DMS 273 (cell line): ENCODE measurements at regions not wholly inside any gene's neighbourhood (a gene's known extent, or its start where the extent isn't known, plus 50 kb on each side); places are given as distances from the start of the nearest gene placed in this dataset.
"Not testable (repeated sequence)": the region's sequence is repeated elsewhere in the genome, so short reads cannot be mapped to it uniquely, and the experiment has no call there.

ENCODE experiments used
- DNase-seq: peaks from one replicate; lab custom pipeline; 2025; ENCODE audit not compliant: unreplicated experiment; lab: John Stamatoyannopoulos, UW

DNA sequence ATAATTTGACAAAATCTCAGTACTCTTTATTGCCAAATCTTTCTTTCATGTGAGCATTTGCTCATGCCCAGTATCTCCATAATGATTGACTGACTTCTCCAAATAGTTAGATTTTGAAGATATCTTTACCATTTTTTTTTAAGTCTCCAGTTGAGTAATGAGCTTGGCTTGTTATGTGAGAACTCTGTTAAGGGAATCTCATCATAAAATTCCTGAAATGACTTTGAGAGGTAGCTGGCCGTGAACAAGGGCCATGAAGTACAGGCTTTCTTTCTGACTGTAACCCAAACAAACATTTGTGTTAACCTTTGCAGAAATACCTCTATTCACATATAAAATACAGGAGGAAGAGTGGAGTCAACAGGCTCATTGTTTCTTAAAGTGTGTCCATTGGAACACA, 449.7 kb downstream of the IRS2 start:
- DNase-seq: no peak

DNA sequence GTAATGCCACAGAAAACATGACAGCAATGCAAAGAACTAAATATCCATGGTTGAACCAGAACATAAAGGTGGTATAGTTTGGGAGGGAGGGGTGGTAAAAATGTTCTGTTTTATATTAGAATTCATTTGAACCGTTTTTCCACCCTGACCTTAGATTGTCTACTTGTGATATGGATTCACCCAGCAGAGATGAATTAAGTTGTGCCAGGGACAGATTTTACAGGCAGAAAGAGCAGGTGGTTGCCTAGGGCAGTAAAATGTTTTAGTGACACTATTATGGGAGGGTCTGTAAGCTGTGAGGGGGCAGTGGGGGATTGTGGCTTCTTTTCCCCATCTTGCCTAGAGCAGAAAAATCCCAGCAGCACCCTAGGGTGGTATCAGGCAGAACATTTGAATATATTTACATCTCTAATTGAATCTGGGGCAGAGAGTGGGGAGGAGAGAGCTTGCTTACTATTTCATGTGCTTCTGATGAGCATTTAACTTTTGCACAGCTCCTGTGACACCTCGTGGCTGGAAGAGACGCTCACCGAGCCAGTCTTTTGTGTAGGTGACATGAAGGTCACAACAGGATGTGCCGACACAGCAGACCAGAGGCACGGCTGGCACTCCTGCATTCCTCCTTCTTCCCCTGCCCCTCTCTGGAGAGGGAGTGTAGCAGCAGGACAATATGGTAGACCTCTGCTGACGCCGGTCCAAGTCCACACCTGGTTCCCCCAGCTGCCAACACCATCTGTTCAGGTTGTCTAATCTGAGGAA, 452.3 kb downstream of the IRS2 start:
- DNase-seq: peak; percentile 72

GRCh38 chr13:109332506-109333499, 453.6 kb downstream of the IRS2 start:
- no peak for DNase-seq

- DNase-seq: peak; percentile 87
Observed at GRCh38 chr13:109331898-109332297, 454.5 kb downstream of the IRS2 start.

DNA sequence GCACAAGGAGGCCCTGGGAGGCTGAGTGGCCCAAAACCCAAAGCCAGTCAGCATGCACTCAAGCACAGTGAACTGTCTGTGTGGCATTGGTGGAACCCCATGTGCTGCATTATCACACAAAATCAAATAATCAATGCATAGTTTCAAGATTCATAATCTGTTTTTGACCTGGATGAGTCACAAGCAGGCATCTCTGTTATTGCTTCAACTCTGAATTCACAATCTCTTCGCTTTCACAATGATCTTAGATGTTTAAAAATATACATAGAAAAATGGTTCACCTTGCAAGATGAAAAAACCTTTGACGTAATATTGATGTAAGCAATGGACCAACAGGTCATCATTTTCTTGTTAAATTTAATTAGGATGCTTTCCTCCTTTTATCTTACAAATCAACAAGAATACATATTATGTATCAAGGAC, 455.4 kb downstream of the IRS2 start:
- DNase-seq: no peak

GRCh38 chr13:109330123-109330522, 456.3 kb downstream of the IRS2 start:
- no peak for DNase-seq

DNA sequence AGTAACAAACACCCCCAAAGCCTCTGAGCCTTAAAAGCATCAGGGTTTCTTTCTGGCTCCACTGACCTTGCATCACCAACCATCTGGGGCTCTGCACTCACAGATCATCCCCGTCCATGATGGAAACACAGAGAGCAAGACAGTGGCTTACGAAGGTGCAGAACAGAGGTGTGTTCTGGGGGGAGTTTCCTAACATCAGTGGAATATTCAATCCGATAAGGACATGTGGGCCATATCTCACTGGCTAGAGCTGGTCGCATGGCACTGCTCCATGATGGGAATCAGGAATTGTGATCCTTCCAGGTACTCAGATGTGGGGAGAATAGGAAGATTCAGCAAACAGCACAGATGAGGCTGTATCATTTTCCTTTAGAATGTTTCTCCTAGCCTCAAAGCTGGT, 457.2 kb downstream of the IRS2 start:
- no peak for DNase-seq

DNA sequence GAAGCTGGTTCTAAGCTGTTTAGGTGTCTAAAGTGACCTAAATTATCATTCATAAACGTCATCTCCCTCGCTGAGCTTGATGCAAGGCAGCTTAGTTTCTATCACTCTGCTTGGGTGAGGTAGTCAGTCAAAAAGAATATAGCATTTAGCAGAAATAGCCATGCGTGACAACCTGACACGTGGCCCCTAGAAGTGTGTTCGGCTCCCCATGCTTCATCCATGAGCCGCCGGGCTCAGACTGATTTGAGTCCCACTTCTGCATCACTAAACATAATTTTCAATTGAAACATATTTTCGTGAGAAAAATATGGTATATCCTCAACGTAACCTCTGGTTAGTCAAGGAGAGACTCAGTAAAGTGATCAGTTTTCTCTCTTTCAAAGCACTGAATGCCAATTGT, 459.8 kb downstream of the IRS2 start:
- no peak for DNase-seq

DNA sequence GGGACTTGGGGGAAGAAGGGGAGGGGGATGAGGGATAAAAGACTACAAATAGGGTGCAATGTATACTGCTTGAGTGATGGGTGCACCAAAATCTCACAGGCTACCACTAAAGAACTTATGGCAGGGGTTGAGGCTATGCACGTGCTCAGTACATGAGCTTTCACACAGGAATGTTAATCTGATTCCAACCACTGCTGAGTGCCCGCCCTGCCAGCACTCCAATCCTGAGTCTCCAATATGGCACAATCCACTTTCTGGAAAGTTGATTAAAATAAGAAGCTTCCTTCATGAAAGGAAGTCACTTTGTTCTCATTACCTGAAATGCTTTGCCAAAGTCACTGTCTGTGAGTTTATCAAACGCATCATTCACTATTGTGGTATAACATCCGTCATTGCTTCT, 463.0 kb downstream of the IRS2 start:
- DNase-seq: no peak

DNA sequence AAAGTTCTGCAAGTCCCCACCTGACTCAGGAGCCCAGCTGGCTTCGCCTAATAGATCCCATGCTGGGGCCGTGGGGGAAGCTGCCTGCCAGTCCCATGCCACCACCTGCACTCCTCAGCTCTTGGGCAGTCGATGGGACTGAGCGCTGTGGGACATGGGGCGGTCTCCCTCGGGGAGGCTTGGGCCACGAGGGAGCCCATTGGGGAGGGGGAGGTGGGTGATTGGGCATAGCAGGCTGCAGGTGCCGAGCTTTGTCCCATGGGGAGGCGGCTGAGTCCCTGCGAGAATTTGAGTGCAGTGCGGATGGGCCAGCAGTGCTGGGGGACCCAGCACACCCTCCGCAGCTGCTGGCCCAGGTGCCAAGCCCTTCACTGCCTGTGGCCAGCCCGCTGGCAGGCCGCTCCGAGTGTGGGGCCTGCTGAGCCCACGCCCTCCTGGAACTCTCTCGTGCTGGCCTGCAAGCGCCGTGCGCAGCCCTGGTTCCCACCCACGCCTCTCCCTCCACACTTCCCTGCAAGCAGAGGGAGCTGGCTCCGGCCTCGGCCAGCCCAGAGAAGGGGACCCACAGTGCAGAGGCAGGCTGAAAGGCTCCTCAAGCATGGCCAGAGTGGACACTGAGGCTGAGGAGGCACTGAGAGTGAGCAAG, 467.3 kb downstream of the IRS2 start:
- no peak for DNase-seq

- DNase-seq: no peak
Observed at GRCh38 chr13:109315481-109315880, 470.9 kb downstream of the IRS2 start.

DNA sequence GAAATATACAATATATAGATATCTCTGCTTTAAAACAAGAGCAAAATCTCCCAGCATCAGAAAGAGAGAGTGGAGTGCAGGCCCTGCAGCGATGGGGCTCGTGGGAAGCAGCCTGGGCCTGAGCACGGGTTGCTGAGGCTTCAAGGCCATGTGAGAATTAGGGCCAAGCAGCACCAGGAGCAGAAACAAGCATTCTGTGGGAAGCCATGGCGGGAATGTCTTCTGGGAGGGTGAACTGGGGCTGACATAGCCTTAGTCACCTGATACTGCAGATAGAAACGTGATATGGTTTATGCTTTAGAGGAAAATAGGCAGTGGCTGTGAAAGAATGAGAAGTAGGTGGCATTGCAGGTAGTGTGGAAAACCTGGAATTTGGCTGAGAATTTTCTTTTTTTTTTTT, 472.3 kb downstream of the IRS2 start:
- no peak for DNase-seq

GRCh38 chr13:109312399-109312798, 474.0 kb downstream of the IRS2 start:
- no peak for DNase-seq

DNA sequence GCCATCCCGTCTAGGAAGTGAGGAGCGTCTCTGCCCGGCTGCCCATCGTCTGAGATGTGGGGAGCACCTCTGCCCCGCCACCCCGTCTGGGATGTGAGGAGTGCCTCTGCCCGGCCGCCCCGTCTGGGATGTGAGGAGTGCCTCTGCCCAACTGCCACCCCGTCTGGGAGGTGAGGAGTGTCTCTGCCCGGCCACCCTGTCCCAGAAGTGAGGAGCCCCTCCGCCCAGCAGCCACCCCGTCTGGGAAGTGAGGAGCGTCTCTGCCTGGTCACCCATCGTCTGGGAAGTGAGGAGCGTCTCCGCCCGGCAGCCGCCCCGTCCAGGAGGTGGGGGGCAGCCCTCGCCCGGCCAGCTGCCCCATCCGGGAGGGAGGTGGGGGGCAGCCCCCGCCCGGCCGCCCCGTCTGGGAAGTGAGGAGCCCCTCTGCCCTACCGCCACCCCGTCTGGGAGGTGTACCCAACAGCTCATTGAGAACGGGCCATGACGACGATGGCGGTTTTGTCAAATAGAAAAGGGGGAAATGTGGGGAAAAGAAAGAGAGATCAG, 474.9 kb downstream of the IRS2 start:
- DNase-seq: not testable (repeated sequence)

- no peak for DNase-seq
Observed at GRCh38 chr13:109309625-109310363, 476.6 kb downstream of the IRS2 start.

- no peak for DNase-seq
Observed at GRCh38 chr13:109307027-109307426, 479.4 kb downstream of the IRS2 start.

DNA sequence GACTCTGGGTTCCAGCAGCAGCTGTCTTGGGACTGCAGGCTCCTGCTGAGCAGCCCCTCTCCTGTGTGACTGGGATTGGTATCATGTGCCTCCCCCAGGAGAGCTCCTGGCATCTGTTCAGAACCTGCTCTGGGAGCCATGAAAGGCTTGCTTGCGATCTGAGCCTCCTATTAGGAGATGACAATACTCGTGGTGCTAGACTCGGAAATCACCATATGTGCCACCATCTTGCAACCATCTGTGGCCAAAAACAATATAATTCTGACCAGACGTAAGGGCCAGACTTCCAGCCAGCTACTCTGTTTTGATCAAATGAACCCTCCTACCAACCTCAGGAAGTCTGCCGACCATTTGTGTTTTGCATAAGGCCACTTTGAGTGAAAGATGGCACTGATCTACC, 484.7 kb downstream of the IRS2 start:
- peak; percentile 88 for DNase-seq

DNA sequence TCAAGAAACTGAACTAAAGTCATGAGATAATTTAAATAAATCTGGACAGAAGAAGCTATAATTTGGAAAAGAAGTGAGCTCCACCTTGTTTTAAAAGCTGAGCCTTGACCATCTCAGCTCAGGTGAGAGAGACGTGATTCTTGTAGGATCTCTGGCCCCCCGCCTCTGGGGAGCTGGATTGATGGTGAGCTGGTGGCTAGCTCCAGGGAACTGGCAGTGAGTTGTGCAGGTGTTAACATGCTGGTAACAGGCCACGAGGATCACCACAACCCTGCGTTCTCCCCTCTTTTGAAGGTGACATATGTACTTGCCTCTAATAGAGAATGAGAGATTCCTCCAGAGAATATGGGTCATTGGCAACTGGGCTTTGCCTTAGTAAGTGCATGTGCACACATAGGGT, 485.1 kb downstream of the IRS2 start:
- DNase-seq: no peak

DNA sequence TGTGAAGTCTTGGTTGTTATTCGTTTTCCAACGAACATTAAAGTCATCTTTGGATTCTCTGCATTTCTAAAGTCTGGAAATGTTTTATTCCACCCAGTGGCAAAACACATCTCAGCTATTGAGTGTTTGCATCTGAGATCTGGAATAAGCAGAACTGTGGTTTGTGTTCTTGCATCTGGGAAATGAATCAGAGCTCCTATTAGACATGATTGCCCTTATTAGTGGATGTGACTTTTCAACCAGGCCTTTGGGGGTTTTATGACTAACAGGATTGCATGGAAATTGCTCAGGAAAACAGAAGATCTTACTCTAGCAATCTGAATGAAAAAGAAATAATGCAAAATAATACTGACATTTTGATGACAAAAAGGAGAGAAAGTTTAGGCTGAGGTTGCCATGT, 488.8 kb downstream of the IRS2 start:
- no peak for DNase-seq

DNA sequence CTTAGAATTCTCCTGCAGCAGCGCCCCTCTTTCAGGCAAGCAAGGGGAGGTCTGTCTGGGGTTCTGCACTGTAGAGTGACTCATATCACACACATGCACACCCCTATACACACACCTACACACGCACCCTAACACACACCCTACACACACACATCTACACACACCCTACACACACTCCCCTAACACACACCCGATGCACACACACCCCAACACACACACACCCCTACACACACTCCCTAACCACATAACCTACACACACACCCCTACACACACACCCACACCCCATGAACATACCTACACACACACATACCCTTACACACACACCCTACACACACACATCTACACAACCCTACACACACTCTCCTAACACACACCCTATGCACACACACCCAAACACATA, 493.2 kb downstream of the IRS2 start:
- DNase-seq: no peak
